Astrocyte (in vitro differentiated cells and primary cell): ENCODE measurements at regions not wholly inside any gene's neighbourhood (a gene's known extent, or its start where the extent isn't known, plus 50 kb on each side); places are given as distances from the start of the nearest gene placed in this dataset.

Source experiments
- EZH2 ChIP-seq: IDR thresholded peaks from 2 replicates; pipeline ENCODE4 v1.6.1; 2012; ENCODE audit warnings: mild to moderate bottlenecking, low read length, inconsistent platforms; ENCODE audit not compliant: insufficient read depth
- TF ChIP-seq, protein P1 (sequence below): IDR thresholded peaks from 2 replicates; pipeline ENCODE4 v1.5.1; 2011; ENCODE audit warnings: low read depth, mild to moderate bottlenecking, inconsistent platforms, low read length, moderate library complexity; ENCODE audit not compliant: insufficient read depth

- TF ChIP-seq, protein P1, sequence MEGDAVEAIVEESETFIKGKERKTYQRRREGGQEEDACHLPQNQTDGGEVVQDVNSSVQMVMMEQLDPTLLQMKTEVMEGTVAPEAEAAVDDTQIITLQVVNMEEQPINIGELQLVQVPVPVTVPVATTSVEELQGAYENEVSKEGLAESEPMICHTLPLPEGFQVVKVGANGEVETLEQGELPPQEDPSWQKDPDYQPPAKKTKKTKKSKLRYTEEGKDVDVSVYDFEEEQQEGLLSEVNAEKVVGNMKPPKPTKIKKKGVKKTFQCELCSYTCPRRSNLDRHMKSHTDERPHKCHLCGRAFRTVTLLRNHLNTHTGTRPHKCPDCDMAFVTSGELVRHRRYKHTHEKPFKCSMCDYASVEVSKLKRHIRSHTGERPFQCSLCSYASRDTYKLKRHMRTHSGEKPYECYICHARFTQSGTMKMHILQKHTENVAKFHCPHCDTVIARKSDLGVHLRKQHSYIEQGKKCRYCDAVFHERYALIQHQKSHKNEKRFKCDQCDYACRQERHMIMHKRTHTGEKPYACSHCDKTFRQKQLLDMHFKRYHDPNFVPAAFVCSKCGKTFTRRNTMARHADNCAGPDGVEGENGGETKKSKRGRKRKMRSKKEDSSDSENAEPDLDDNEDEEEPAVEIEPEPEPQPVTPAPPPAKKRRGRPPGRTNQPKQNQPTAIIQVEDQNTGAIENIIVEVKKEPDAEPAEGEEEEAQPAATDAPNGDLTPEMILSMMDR = no peak
- TF ChIP-seq EZH2 = no peak
Observed at GRCh38 chr12:4169959-4170358, 103.6 kb upstream of the CCND2 start.
